A673 (cell line): ENCODE measurements at regions not wholly inside any gene's neighbourhood (a gene's known extent, or its start where the extent isn't known, plus 50 kb on each side); places are given as distances from the start of the nearest gene placed in this dataset.

Experiments
- EZH2 ChIP-seq: fragments of 200-600 bp; sonication (generic); IDR thresholded peaks from 2 replicates; pipeline ENCODE4 v1.6.1; 2017; ENCODE audit warnings: borderline replicate concordance, low read depth, mild to moderate bottlenecking, mixed read lengths, antibody characterized with exemption, low read length; ENCODE audit not compliant: poor library complexity, severe bottlenecking
- TF ChIP-seq, protein P1 (sequence below): fragments of 300-800, 200-600 bp; sonication (generic); conservative IDR thresholded peaks from 2 replicates; pipeline ENCODE4 v1.5.1; 2017; ENCODE audit warnings: low read depth, mild to moderate bottlenecking, antibody characterized with exemption, low read length, moderate library complexity, mixed read lengths

DNA sequence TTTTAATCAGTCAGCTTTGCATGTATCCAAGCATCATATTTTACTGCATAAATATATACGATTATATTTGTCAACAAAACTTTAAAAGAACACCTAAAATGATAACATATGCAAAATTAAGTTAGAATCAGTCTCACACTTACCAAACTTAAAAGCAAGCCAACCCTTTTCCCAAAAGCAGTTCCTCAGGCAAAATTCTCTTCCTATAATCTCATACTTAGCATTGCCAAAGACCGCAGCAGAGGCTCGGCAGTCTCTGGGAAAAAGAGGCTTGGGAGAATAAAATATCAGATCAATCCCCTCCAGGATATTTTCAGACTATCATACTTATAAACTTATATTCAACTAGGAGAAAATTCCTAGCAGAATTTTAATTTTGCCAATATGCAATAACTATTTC is 93.2 kb upstream of the RGS18 start:
- TF ChIP-seq, protein P1, sequence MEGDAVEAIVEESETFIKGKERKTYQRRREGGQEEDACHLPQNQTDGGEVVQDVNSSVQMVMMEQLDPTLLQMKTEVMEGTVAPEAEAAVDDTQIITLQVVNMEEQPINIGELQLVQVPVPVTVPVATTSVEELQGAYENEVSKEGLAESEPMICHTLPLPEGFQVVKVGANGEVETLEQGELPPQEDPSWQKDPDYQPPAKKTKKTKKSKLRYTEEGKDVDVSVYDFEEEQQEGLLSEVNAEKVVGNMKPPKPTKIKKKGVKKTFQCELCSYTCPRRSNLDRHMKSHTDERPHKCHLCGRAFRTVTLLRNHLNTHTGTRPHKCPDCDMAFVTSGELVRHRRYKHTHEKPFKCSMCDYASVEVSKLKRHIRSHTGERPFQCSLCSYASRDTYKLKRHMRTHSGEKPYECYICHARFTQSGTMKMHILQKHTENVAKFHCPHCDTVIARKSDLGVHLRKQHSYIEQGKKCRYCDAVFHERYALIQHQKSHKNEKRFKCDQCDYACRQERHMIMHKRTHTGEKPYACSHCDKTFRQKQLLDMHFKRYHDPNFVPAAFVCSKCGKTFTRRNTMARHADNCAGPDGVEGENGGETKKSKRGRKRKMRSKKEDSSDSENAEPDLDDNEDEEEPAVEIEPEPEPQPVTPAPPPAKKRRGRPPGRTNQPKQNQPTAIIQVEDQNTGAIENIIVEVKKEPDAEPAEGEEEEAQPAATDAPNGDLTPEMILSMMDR, result no peak
- TF ChIP-seq EZH2, result no peak
